Heart left ventricle (tissue), 13 donors: ENCODE measurements at regions not wholly inside any gene's neighbourhood (a gene's known extent, or its start where the extent isn't known, plus 50 kb on each side); places are given as distances from the start of the nearest gene placed in this dataset.

Source experiments
- CTCF ChIP-seq, 12 donors: fragments of 200-600 bp; sonication (generic) in 4 of 12; IDR thresholded peaks; one replicate each; pipeline versions ENCODE4 v1.5.0 to v1.8.0; 2018 to 2022; ENCODE audit warnings: antibody characterized with exemption in 12 of 12, mild to moderate bottlenecking in 5 of 12
- POLR2A ChIP-seq, 2 donors: fragments of 450-650 bp; IDR thresholded peaks; one replicate each; pipeline ENCODE4 v1.6.1; 2017; ENCODE audit warnings: antibody characterized with exemption in 2 of 2, mild to moderate bottlenecking in 2 of 2, moderate library complexity in 2 of 2
- donor health status: ischemic (EF 13 %, LVEDD 7.1; RV severe dilation, severe dysfunction).
- donor health status: DM: no; HTN: yes; CAD: no.
- donor health status: DM: no; HTN: no; CAD: no.
- donor health status: ischemic (EF 25% LVEDD 6.9; RV normal size, moderate dysfunction).
- donor health status: ischemic (EF 25% LVEDD 5.7; RV mildly dilated, moderate dysfunction).
- donor health status: ischemic (EF 35%, LVEDD 5.7; RV mildly dilated, moderate dysfunction).
- donor health status: nonischemic (EF 11% LVEDD 7.7; RV severe dilation, severe dysfunction).
- donor health status: DM: yes; HTN: yes; CAD: no.
- donor health status: PGD.
- donor health status: ischemic (EF 29% LVEDD 5.4; RV normal size, mild dysfunction).
- donor health status: nonischemic (EF 23%, LVEDD 6.1; RV moderate dilation, normal function).

GRCh38 chr6:148226284-148226683 is 116.4 kb upstream of the SASH1 start:
- TF ChIP-seq CTCF (IDR thresholded peaks at IDR 0.05) (no peak), POLR2A (IDR thresholded peaks at IDR 0.05) (no peak)
